Fibroblast of villous mesenchyme (primary cell): ENCODE measurements at regions not wholly inside any gene's neighbourhood (a gene's known extent, or its start where the extent isn't known, plus 50 kb on each side); places are given as distances from the start of the nearest gene placed in this dataset.

Experiments used
- DNase-seq: peaks from one replicate; pipeline ENCODE4 v3.0.0-alpha.2; 2010; ENCODE audit warnings: low read depth
- H3K4me3 ChIP-seq: 2 replicates; pipeline ENCODE4 v1.5.1; 2011; ENCODE audit warnings: low read depth, mild to moderate bottlenecking, low read length
- TF ChIP-seq, protein P1 (sequence below): IDR thresholded peaks from 2 replicates; pipeline ENCODE4 v1.5.1; 2012; ENCODE audit warnings: low read depth, mild to moderate bottlenecking, low read length; ENCODE audit not compliant: insufficient read depth

DNA sequence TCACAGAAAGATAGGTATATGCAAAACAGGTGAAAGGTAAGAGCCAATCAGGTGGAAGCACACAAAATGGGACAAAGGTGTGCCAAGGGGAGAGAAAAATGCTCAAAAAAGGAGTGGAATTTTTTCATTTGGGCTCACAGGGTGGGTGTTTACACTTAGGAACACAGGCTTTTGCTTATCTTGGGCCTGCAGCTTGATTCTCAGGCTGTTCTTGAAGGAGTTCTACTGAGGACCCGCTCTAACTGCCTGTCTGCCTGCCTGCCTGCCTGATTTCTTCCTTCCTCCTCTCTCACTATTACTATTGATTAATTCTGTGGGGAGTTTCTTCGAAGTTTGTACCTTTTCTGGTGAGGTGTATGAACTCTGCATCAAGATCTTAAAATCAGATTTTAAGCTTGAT is 120.3 kb upstream of the CTSO start:
- TF ChIP-seq, protein P1, sequence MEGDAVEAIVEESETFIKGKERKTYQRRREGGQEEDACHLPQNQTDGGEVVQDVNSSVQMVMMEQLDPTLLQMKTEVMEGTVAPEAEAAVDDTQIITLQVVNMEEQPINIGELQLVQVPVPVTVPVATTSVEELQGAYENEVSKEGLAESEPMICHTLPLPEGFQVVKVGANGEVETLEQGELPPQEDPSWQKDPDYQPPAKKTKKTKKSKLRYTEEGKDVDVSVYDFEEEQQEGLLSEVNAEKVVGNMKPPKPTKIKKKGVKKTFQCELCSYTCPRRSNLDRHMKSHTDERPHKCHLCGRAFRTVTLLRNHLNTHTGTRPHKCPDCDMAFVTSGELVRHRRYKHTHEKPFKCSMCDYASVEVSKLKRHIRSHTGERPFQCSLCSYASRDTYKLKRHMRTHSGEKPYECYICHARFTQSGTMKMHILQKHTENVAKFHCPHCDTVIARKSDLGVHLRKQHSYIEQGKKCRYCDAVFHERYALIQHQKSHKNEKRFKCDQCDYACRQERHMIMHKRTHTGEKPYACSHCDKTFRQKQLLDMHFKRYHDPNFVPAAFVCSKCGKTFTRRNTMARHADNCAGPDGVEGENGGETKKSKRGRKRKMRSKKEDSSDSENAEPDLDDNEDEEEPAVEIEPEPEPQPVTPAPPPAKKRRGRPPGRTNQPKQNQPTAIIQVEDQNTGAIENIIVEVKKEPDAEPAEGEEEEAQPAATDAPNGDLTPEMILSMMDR = no peak
- no peak for DNase-seq
- H3K4me3 ChIP-seq = no peak overlapping the region

DNA sequence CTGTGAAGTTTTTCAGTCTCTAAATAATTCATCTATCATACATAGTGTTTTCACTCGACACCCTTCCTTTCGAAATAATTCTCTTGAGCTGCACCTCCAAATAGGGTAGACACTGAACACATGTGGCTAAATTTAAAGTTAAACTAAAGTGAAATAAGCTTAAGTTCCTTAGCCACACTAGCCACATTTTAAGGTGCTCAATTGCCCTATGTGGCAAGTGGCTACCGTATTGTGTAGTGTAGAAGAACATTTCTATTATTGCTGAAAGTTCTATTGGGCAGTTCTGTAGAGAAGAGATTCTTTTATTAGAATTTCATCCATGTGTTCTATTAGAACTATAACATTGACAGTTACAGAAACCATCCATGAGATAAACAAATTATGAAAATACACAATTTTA is 107.0 kb upstream of the CTSO start:
- no peak overlapping the region for H3K4me3 ChIP-seq
- no peak for DNase-seq
- TF ChIP-seq, protein P1 = no peak

DNA sequence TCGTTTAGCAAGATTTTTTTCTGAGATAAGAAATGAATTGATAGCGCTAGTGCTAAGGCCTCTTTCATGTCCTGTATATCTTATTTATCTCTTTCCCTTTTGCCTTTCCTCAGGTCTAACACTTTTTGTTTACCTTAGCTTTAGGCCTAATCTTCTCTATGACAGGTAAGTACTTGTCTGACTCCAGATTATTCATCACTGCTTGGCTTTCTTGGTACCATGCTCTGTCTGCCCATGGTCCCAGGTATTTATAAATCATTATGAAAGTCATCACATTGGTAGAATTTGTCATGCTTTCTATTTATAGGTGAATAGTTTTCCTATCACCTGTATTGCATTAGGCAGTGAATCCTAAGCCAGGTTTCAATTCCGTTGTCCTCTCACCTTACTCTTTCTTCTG is 99.5 kb upstream of the CTSO start:
- DNase-seq = no peak
- TF ChIP-seq, protein P1 = no peak
- no peak overlapping the region for H3K4me3 ChIP-seq

DNA sequence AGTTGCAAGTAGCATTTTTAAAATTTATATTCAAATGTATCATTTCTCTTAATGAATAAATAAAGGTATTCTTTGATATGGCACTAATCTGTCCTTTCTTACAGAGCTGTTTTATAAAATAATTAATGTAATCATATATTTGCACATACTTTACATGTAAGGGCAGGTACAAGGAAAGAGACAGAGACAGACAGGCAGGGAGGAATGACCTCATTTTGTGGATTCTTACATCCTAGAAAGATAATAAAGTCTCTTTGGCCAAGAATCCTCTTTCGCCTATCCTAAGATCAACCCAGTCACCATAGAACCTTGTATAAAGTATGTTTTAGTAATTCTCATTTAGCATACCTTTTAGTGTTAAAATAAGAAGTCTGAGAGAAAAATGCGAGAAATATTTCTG is 98.5 kb upstream of the CTSO start:
- TF ChIP-seq, protein P1 = no peak
- DNase-seq = no peak

DNA sequence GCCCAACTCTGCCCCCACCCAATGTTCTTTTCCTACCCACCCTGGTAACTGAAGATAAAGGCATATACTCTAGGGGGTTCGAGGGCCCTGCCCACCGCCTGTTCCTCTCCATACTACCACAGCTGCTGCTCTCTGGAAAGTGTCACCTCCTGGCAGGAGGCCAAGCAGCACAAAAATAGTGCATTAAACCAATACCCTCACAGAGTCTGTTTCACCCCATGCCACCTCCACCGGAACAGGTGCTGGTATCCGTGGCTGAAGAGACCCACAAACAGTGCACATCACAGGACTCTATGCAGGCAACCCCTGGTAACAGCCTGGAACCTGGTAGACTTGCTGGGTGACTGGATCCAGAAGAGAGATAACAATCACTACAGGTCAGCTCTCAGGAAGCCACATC is 85.1 kb upstream of the CTSO start:
- no peak overlapping the region for H3K4me3 ChIP-seq
- TF ChIP-seq, protein P1 = no peak
- no peak for DNase-seq

More for the DNA sequence above, 98.5 kb upstream of the CTSO start:
- H3K4me3 ChIP-seq = no peak overlapping the region

DNA sequence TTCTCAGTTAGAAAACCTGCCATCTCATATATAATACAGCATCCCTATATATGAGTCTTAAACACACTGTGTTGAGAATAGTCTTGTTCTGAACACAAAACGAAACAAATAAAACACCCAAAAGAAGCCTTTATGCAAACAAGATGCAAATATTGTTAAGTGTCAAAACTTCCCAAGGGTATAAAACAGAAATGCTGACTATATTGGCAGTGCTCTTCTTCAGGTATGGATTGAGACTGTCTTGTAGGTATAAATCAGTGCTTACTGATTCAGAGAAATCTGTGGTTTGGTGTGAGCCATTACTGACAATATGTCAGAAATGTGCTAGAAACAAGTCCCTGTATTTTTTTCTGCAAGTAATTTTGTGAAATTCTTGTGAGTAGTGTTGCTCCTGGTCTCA is 82.8 kb upstream of the CTSO start:
- TF ChIP-seq, protein P1 = no peak
- no peak overlapping the region for H3K4me3 ChIP-seq
- DNase-seq = no peak

DNA sequence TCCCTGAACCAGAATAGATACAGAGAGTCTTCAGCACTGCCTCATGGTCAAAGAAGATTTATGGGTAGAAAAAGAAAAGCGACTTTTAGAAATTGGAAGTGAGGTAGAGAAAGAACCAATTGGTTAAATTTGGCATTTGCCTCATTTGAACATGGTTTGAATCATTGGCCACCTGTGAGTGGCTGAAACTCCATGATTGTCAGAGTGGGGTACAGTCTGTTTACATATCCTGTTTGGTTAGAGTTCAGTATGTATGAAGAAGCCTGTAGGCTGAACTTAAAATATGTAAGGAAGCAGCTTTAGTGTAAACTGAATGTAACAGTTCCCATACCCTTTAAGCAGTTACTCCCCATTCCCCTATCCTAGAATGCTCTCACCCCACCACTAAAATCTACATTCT is 76.0 kb upstream of the CTSO start:
- TF ChIP-seq, protein P1 = no peak
- DNase-seq = no peak
- no peak overlapping the region for H3K4me3 ChIP-seq
